ENCODE measurements at regions not wholly inside any gene's neighbourhood (a gene's known extent, or its start where the extent isn't known, plus 50 kb on each side); places are given as distances from the start of the nearest gene placed in this dataset.
"Not testable (repeated sequence)": the region's sequence is repeated elsewhere in the genome, so short reads cannot be mapped to it uniquely, and the experiment has no call there.

DNA sequence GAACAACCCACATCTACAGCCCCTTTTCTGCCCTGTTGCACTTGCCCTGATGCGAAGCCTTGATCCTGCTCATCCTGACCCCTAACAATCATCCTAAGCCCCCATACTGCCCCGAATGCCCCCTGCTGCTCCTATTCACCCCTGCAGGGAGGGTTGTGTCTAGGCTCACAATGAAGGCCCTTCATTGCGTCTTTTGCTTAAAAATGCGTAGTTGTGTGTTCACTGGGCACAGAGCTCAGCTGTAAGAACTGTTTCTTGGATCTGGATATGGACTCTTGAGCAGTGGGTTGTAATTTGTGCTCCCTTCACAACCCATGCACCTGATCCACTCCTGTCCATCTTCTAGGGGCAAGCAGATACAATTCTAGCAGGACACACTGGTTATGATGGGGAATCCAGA is 802.9 kb downstream of the TMEM121 start:
- TF ChIP-seq, protein P1, sequence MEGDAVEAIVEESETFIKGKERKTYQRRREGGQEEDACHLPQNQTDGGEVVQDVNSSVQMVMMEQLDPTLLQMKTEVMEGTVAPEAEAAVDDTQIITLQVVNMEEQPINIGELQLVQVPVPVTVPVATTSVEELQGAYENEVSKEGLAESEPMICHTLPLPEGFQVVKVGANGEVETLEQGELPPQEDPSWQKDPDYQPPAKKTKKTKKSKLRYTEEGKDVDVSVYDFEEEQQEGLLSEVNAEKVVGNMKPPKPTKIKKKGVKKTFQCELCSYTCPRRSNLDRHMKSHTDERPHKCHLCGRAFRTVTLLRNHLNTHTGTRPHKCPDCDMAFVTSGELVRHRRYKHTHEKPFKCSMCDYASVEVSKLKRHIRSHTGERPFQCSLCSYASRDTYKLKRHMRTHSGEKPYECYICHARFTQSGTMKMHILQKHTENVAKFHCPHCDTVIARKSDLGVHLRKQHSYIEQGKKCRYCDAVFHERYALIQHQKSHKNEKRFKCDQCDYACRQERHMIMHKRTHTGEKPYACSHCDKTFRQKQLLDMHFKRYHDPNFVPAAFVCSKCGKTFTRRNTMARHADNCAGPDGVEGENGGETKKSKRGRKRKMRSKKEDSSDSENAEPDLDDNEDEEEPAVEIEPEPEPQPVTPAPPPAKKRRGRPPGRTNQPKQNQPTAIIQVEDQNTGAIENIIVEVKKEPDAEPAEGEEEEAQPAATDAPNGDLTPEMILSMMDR (conservative IDR thresholded peaks at IDR 0.05 in 1 of 2, IDR thresholded peaks at IDR 0.05 in 1 of 2; ENCODE audit: low read depth in 1 of 2, low read length in 2 of 2) = not testable (repeated sequence)
- not testable (repeated sequence) for TF ChIP-seq EZH2 (IDR thresholded peaks at IDR 0.05; ENCODE audit: low read length, missing control alignments)
